Glutamatergic neuron (in vitro differentiated cells): ENCODE measurements at regions not wholly inside any gene's neighbourhood (a gene's known extent, or its start where the extent isn't known, plus 50 kb on each side); places are given as distances from the start of the nearest gene placed in this dataset.

Experiments
- DNase-seq: peaks from one replicate; pipeline ENCODE4 v3.0.0; 2022
- H3K27ac Mint-ChIP-seq: one replicate; pipeline ENCODE4 v1.8.0; 2020; ENCODE audit warnings: mild to moderate bottlenecking, mixed read lengths, inconsistent platforms; ENCODE audit not compliant: unreplicated experiment
- H3K27me3 Mint-ChIP-seq: one replicate; pipeline ENCODE4 v1.8.0; 2020; ENCODE audit warnings: mild to moderate bottlenecking, moderate library complexity, mixed read lengths, inconsistent platforms; ENCODE audit not compliant: unreplicated experiment
- H3K36me3 Mint-ChIP-seq: one replicate; pipeline ENCODE4 v1.8.0; 2020; ENCODE audit warnings: mild to moderate bottlenecking, mixed read lengths, inconsistent platforms; ENCODE audit not compliant: unreplicated experiment
- H3K4me1 Mint-ChIP-seq: one replicate; pipeline ENCODE4 v1.8.0; 2020; ENCODE audit warnings: mild to moderate bottlenecking, low read depth, mixed read lengths, inconsistent platforms; ENCODE audit not compliant: unreplicated experiment
- H3K4me3 Mint-ChIP-seq: one replicate; pipeline ENCODE4 v1.8.0; 2020; ENCODE audit warnings: mild to moderate bottlenecking, mixed read lengths, inconsistent platforms; ENCODE audit not compliant: unreplicated experiment
- H3K9me3 Mint-ChIP-seq: one replicate; pipeline ENCODE4 v1.8.0; 2020; ENCODE audit warnings: mild to moderate bottlenecking, moderate library complexity, mixed read lengths, inconsistent platforms; ENCODE audit not compliant: unreplicated experiment
- CTCF ChIP-seq: fragments of 200-600 bp; sonication (generic); IDR thresholded peaks from one replicate; pipeline ENCODE4 v1.5.0; 2021; ENCODE audit not compliant: partially characterized antibody, unreplicated experiment

- Mint-ChIP-seq H3K27ac (no peak overlapping the region), H3K27me3 (no peaks in the 10 kb centered on the region), H3K9me3 (peaks cover 2% of the 10 kb centered on the region), H3K4me3 (no peak overlapping the region), H3K36me3 (no peaks in the 10 kb centered on the region), H3K4me1 (no peaks in the 10 kb centered on the region)
- no peak for DNase-seq
- no peak for TF ChIP-seq CTCF
Measured at GRCh38 chr1:115556236-115556635, 85.5 kb upstream of the VANGL1 start.

GRCh38 chr1:115555446-115555845 lies 86.3 kb upstream of the VANGL1 start:
- Mint-ChIP-seq H3K4me1 (no peaks in the 10 kb centered on the region), H3K27me3 (no peaks in the 10 kb centered on the region), H3K27ac (no peak overlapping the region), H3K9me3 (peaks cover 2% of the 10 kb centered on the region), H3K36me3 (no peaks in the 10 kb centered on the region), H3K4me3 (no peak overlapping the region)
- DNase-seq: no peak
- TF ChIP-seq CTCF: no peak

- DNase-seq: no peak
- no peaks in the 10 kb centered on the region for H3K36me3 Mint-ChIP-seq
- no peak for TF ChIP-seq CTCF
- H3K27me3 Mint-ChIP-seq: peaks cover 1% of the 10 kb centered on the region
- peaks cover 4% of the 10 kb centered on the region for H3K4me1 Mint-ChIP-seq
- no peaks in the 10 kb centered on the region for H3K9me3 Mint-ChIP-seq
- no peak overlapping the region for H3K27ac Mint-ChIP-seq
- no peak overlapping the region for H3K4me3 Mint-ChIP-seq
Measured at GRCh38 chr1:115547696-115548095, 94.1 kb upstream of the VANGL1 start.

- no peak for TF ChIP-seq CTCF
- Mint-ChIP-seq H3K4me3 (no peak overlapping the region), H3K27ac (no peak overlapping the region), H3K36me3 (no peaks in the 10 kb centered on the region), H3K27me3 (peaks cover 1% of the 10 kb centered on the region), H3K9me3 (no peaks in the 10 kb centered on the region), H3K4me1 (peaks cover 4% of the 10 kb centered on the region)
- DNase-seq: no peak
Measured at GRCh38 chr1:115546846-115547245, 94.9 kb upstream of the VANGL1 start.

- Mint-ChIP-seq H3K36me3 (no peaks in the 10 kb centered on the region), H3K4me1 (peaks cover 4% of the 10 kb centered on the region), H3K27ac (no peak overlapping the region), H3K9me3 (no peaks in the 10 kb centered on the region), H3K27me3 (peaks cover 1% of the 10 kb centered on the region), H3K4me3 (no peak overlapping the region)
- DNase-seq: no peak
- TF ChIP-seq CTCF: no peak
Measured at GRCh38 chr1:115545791-115546733, 95.7 kb upstream of the VANGL1 start.
